A673 (cell line): ENCODE measurements at regions not wholly inside any gene's neighbourhood (a gene's known extent, or its start where the extent isn't known, plus 50 kb on each side); places are given as distances from the start of the nearest gene placed in this dataset.

Experiments
- BruUV-seq: library from RNA; stranded (reverse); fragments of 400-500 nt; replicated peaks from 2 replicates; lab custom pipeline; 2021; lab: Mats Ljungman, UMichigan
- CTCF ChIA-PET: fragments of 300-600 bp; sonication (Branson Sonifier 250); formaldehyde crosslinking; loops from one replicate; lab custom pipeline; 2022; ENCODE audit warnings: antibody characterized with exemption; lab: Charles Lee
- POLR2A ChIA-PET: fragments of 300-600 bp; sonication (Branson Sonifier 250); formaldehyde crosslinking; loops from one replicate; lab custom pipeline; 2022; ENCODE audit warnings: antibody characterized with exemption; ENCODE audit not compliant: low non-redundant PET; lab: Charles Lee
- DNase-seq: peaks from one replicate; pipeline ENCODE4 v3.0.0-alpha.2; 2015; ENCODE audit warnings: low spot score
- H3K27ac ChIP-seq: fragments of 200-600 bp; sonication (generic); 2 replicates; pipeline ENCODE4 v1.5.1; 2016; ENCODE audit warnings: mixed run types, low read depth, mild to moderate bottlenecking, mixed read lengths, antibody characterized with exemption, low read length; ENCODE audit not compliant: poor library complexity, severe bottlenecking
- H3K27me3 ChIP-seq: fragments of 200-600 bp; sonication (generic); replicated peaks from 2 replicates; pipeline ENCODE4 v1.6.1; 2017; ENCODE audit warnings: mixed run types, low read depth, mild to moderate bottlenecking, mixed read lengths, antibody characterized with exemption, low read length; ENCODE audit not compliant: insufficient read depth, poor library complexity
- H3K36me3 ChIP-seq: fragments of 200-600 bp; sonication (generic); 2 replicates; pipeline ENCODE4 v1.6.1; 2016; ENCODE audit warnings: mixed run types, mild to moderate bottlenecking, mixed read lengths, antibody characterized with exemption, low read length; ENCODE audit not compliant: insufficient read depth, poor library complexity, severe bottlenecking
- H3K4me1 ChIP-seq: fragments of 200-600 bp; sonication (generic); 2 replicates; pipeline ENCODE4 v1.6.1; 2017; ENCODE audit warnings: mixed run types, mild to moderate bottlenecking, mixed read lengths, antibody characterized with exemption, low read length; ENCODE audit not compliant: insufficient read depth, poor library complexity, severe bottlenecking
- H3K4me3 ChIP-seq: fragments of 200-600 bp; sonication (generic); 2 replicates; pipeline ENCODE4 v1.5.1; 2016; ENCODE audit warnings: low read depth, mixed run types, mild to moderate bottlenecking, mixed read lengths, low read length; ENCODE audit not compliant: poor library complexity, severe bottlenecking
- H3K9me3 ChIP-seq: fragments of 200-600 bp; sonication (generic); 2 replicates; pipeline ENCODE4 v1.6.1; 2016; ENCODE audit warnings: mixed run types, low read depth, mild to moderate bottlenecking, mixed read lengths, antibody characterized with exemption, low read length; ENCODE audit not compliant: poor library complexity, severe bottlenecking
- EZH2 ChIP-seq: fragments of 200-600 bp; sonication (generic); IDR thresholded peaks from 2 replicates; pipeline ENCODE4 v1.6.1; 2017; ENCODE audit warnings: borderline replicate concordance, low read depth, mild to moderate bottlenecking, mixed read lengths, antibody characterized with exemption, low read length; ENCODE audit not compliant: poor library complexity, severe bottlenecking
- intact Hi-C: fragments of 100-400 bp; cut with micrococcal nuclease; formaldehyde crosslinking; loops from one replicate; pipeline ENCODE4 v1.10.0; 2022; ENCODE audit not compliant: unreplicated experiment
- TF ChIP-seq, protein P1 (sequence below): fragments of 300-800, 200-600 bp; sonication (generic); conservative IDR thresholded peaks from 2 replicates; pipeline ENCODE4 v1.5.1; 2017; ENCODE audit warnings: low read depth, mild to moderate bottlenecking, antibody characterized with exemption, low read length, moderate library complexity, mixed read lengths

DNA sequence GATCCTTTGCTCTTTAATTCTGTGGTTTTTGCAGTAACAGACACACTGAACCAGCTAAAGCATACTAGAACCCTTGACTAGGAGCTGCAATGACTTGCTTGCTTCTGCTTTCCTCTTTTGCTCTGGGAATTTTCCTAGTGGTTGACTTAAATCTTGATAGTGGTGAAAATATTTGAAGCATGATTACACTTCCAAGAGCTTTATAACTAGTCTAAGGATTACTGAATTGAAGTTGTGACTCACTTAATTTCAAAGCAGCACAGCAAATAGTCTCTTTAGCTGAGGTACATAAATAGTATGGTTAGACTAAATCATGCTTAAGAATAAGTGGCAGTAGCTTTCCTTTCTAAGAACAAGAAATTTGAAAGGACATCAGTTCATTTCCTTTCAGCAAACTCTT, 513.5 kb upstream of the GBE1 start:
- BruUV-seq, result no TSS peak
- TF ChIP-seq EZH2, result no peak
- TF ChIP-seq, protein P1, sequence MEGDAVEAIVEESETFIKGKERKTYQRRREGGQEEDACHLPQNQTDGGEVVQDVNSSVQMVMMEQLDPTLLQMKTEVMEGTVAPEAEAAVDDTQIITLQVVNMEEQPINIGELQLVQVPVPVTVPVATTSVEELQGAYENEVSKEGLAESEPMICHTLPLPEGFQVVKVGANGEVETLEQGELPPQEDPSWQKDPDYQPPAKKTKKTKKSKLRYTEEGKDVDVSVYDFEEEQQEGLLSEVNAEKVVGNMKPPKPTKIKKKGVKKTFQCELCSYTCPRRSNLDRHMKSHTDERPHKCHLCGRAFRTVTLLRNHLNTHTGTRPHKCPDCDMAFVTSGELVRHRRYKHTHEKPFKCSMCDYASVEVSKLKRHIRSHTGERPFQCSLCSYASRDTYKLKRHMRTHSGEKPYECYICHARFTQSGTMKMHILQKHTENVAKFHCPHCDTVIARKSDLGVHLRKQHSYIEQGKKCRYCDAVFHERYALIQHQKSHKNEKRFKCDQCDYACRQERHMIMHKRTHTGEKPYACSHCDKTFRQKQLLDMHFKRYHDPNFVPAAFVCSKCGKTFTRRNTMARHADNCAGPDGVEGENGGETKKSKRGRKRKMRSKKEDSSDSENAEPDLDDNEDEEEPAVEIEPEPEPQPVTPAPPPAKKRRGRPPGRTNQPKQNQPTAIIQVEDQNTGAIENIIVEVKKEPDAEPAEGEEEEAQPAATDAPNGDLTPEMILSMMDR, result no peak

GRCh38 chr3:82265747-82266146, 504.3 kb upstream of the GBE1 start:
- H3K4me3 ChIP-seq, result no peak overlapping the region
- H3K36me3 ChIP-seq, result no peaks in the 10 kb centered on the region
- TF ChIP-seq, protein P1, result no peak
- TF ChIP-seq EZH2, result no peak
- intact Hi-C loops, result no loop called here
- CTCF ChIA-PET, result no interaction called here
- no peaks in the 10 kb centered on the region for H3K4me1 ChIP-seq
- H3K9me3 ChIP-seq, result no peaks in the 10 kb centered on the region
- no peak for DNase-seq
- POLR2A ChIA-PET, result no interaction called here
- BruUV-seq, result no TSS peak
- H3K27ac ChIP-seq, result no peak overlapping the region
- H3K27me3 ChIP-seq, result no peaks in the 10 kb centered on the region

More for the DNA sequence above, 513.5 kb upstream of the GBE1 start:
- Histone ChIP-seq H3K4me1 (no peaks in the 10 kb centered on the region), H3K9me3 (peaks cover 6% of the 10 kb centered on the region), H3K4me3 (no peak overlapping the region), H3K27me3 (no peaks in the 10 kb centered on the region), H3K27ac (no peak overlapping the region), H3K36me3 (no peaks in the 10 kb centered on the region)
- ChIA-PET POLR2A (no interaction called here), CTCF (no interaction called here)
- intact Hi-C loops, result no loop called here
- DNase-seq, result no peak

DNA sequence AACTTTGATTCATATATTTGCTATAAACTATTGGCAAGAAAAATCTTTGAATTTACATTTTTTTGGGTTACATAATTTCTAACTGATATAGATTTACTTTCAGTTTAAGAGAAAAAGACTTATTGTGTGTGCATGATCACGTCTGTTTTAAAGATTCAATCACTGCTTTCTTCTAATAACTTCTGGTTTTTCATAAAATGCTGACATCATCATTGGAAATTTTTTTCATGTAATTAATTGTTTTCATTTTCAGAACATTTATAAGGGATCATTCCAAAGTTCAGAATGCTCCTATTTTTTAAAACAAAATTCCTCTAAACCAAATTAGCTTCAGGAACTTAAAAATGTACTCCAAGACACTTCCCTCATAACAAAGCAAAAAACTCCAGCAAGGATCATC, 500.7 kb upstream of the GBE1 start:
- Histone ChIP-seq H3K9me3 (peaks cover 3% of the 10 kb centered on the region), H3K27ac (no peak overlapping the region), H3K36me3 (no peaks in the 10 kb centered on the region), H3K4me1 (no peaks in the 10 kb centered on the region), H3K4me3 (no peak overlapping the region), H3K27me3 (no peaks in the 10 kb centered on the region)
- ChIA-PET POLR2A (no interaction called here), CTCF (no interaction called here)
- DNase-seq, result no peak
- intact Hi-C loops, result no loop called here
- no TSS peak for BruUV-seq
- no peak for TF ChIP-seq EZH2

DNA sequence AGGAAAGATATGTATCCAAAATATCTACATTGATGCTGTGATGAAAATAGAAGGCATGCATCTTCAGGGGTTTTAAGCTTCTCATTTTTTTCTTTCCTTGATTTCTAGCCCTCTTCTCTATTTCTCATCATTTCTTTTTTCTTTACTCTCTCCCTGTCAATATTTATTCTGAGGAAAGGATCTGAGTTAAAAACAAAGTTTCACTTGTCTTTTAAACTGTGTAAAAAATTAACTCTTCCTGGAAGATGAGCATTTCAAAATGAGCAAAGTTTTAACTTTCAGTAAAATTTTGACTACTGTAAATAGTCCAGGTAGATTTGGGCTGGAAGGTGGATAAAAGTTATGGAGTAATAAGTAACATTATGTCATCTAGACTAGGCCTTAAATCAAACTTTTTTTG, 500.2 kb upstream of the GBE1 start:
- no peaks in the 10 kb centered on the region for H3K27me3 ChIP-seq
- H3K4me1 ChIP-seq, result no peaks in the 10 kb centered on the region
- TF ChIP-seq EZH2, result no peak
- TF ChIP-seq, protein P1, result no peak
- peaks cover 3% of the 10 kb centered on the region for H3K9me3 ChIP-seq
- H3K4me3 ChIP-seq, result no peak overlapping the region
- ChIA-PET CTCF (no interaction called here), POLR2A (no interaction called here)
- intact Hi-C loops, result no loop called here
- no peak for DNase-seq
- BruUV-seq, result no TSS peak
- no peak overlapping the region for H3K27ac ChIP-seq
- no peaks in the 10 kb centered on the region for H3K36me3 ChIP-seq
